LNCaP clone FGC (cell line): ENCODE measurements at regions not wholly inside any gene's neighbourhood (a gene's known extent, or its start where the extent isn't known, plus 50 kb on each side); places are given as distances from the start of the nearest gene placed in this dataset.

Source experiments
- DNase-seq: peaks from one replicate; pipeline ENCODE4 v3.0.0-alpha.2; 2011; ENCODE audit warnings: low read depth
- H3K4me3 ChIP-seq: 2 replicates; pipeline ENCODE4 v1.5.1; 2011; ENCODE audit warnings: mild to moderate bottlenecking, low read depth, low read length, control low read depth
- CTCF ChIP-seq: IDR thresholded peaks from 2 replicates; pipeline ENCODE4 v1.5.1; 2012; ENCODE audit warnings: mild to moderate bottlenecking; ENCODE audit not compliant: control insufficient read depth, insufficient read depth; ENCODE audit errors: extremely low read depth

GRCh38 chr13:76474356-76474755, 411.8 kb downstream of the KCTD12 start:
- H3K4me3 ChIP-seq: no peak overlapping the region
- TF ChIP-seq CTCF: no peak
- DNase-seq: no peak

GRCh38 chr13:76473552-76474134, 412.6 kb downstream of the KCTD12 start:
- DNase-seq: peak; percentile 25
- peak; percentile 75 for TF ChIP-seq CTCF
- H3K4me3 ChIP-seq: no peak overlapping the region

- no peak for DNase-seq
- no peak overlapping the region for H3K4me3 ChIP-seq
- no peak for TF ChIP-seq CTCF
Measured at GRCh38 chr13:76472916-76473315, 413.3 kb downstream of the KCTD12 start.

- no peak for DNase-seq
- no peak for TF ChIP-seq CTCF
- no peak overlapping the region for H3K4me3 ChIP-seq
Measured at GRCh38 chr13:76471486-76471885, 414.7 kb downstream of the KCTD12 start.

- H3K4me3 ChIP-seq: no peak overlapping the region
- DNase-seq: no peak
- TF ChIP-seq CTCF: no peak
Measured at GRCh38 chr13:76470991-76471390, 415.2 kb downstream of the KCTD12 start.

GRCh38 chr13:76466043-76466442, 420.2 kb downstream of the KCTD12 start:
- no peak for DNase-seq
- no peak for TF ChIP-seq CTCF
- H3K4me3 ChIP-seq: no peak overlapping the region

GRCh38 chr13:76463314-76463713, 422.9 kb downstream of the KCTD12 start:
- DNase-seq: no peak
- TF ChIP-seq CTCF: no peak
- no peak overlapping the region for H3K4me3 ChIP-seq
